VCaP (cell line): ENCODE measurements at regions not wholly inside any gene's neighbourhood (a gene's known extent, or its start where the extent isn't known, plus 50 kb on each side); places are given as distances from the start of the nearest gene placed in this dataset.

ENCODE experiments used
- H3K27ac ChIP-seq: fragments of 450-650 bp; 2 replicates; pipeline ENCODE4 v1.5.1; 2017
- TF ChIP-seq, protein P1 (sequence below): fragments of 450-650 bp; conservative IDR thresholded peaks from 2 replicates; pipeline ENCODE4 v1.5.1; 2017; ENCODE audit warnings: mild to moderate bottlenecking, moderate library complexity

DNA sequence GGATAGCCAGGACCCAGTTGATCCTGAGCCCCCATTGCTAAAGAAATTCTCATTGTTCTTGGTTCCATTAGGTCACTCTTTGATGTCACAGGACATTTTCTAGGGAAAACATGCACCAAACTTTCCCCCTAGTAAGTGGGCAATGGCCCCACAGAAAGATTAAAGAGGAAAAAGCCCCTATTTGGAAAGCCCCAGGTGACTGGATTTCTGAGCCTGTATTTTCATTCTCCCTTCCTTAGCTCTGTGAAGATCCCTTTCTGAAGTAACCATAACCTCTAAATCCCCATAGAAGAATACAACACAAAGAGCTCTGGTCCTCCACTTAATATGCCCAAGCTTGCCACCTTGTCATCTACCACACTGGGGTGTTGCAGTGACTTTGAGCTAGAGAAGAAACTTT, 232.3 kb upstream of the FGGY start:
- TF ChIP-seq, protein P1, sequence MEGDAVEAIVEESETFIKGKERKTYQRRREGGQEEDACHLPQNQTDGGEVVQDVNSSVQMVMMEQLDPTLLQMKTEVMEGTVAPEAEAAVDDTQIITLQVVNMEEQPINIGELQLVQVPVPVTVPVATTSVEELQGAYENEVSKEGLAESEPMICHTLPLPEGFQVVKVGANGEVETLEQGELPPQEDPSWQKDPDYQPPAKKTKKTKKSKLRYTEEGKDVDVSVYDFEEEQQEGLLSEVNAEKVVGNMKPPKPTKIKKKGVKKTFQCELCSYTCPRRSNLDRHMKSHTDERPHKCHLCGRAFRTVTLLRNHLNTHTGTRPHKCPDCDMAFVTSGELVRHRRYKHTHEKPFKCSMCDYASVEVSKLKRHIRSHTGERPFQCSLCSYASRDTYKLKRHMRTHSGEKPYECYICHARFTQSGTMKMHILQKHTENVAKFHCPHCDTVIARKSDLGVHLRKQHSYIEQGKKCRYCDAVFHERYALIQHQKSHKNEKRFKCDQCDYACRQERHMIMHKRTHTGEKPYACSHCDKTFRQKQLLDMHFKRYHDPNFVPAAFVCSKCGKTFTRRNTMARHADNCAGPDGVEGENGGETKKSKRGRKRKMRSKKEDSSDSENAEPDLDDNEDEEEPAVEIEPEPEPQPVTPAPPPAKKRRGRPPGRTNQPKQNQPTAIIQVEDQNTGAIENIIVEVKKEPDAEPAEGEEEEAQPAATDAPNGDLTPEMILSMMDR = no peak

DNA sequence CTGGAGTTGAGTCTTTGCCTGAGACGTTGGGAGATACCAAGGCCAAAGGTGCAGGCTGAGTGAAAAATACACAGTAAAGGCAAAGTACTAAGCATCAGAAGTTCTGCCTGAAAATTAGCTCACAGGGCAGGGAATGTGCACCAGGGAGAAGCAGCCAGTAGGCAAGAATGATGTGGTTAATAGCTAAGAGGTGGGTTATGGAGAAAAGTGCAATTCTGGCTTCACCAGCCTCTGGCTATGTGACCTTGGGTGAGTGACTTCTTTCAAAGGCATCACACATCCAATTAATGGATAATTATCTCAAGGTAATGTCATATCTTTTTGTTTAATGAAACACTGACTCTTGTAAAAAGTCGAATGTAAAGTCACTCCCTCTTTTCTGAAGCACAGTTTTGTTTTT, 230.7 kb upstream of the FGGY start:
- TF ChIP-seq, protein P1 = no peak

More for the DNA sequence above, 232.3 kb upstream of the FGGY start:
- H3K27ac ChIP-seq = no peak overlapping the region

DNA sequence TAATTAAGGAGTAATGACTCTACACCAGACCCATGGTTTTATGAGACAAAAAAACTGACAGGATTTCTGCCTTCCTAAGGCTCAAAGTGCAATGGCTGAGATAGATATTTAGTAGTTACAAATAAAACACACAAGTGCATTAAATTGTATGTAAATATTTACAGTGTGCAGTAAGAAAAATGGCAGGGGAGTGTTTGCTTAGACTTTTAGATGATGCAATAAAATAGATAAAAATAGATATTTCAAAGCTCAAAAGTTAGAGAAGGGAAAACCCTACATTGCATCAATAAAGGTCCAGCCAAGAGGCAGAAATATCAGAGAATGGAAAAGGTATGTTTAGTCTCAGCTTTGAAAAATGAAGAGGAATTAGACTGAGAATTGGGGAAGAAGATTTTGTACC, 226.3 kb upstream of the FGGY start:
- TF ChIP-seq, protein P1 = no peak
- peak overlapping the region; percentile 94 for H3K27ac ChIP-seq

More for the DNA sequence above, 230.7 kb upstream of the FGGY start:
- no peak overlapping the region for H3K27ac ChIP-seq

DNA sequence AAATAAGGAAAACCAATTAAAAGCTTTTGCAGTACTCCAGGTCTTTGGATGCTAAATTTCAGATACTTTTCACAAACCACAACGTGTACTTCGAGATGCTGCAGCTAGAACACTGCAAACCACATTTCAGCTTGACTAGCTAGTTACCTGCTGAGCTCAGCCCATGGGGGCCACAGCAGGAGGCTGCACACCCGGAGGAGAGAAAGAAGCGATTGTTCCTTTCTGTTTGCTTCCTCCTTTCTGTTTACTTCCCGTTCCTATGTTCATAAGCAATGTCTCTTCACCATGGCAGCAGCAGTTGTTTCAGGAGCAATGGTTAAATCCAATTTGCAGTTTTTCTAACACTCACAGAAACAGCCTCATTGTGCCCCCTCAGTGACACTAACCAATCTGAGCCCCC, 225.6 kb upstream of the FGGY start:
- peak overlapping the region; percentile 94 for H3K27ac ChIP-seq
- TF ChIP-seq, protein P1 = no peak

DNA sequence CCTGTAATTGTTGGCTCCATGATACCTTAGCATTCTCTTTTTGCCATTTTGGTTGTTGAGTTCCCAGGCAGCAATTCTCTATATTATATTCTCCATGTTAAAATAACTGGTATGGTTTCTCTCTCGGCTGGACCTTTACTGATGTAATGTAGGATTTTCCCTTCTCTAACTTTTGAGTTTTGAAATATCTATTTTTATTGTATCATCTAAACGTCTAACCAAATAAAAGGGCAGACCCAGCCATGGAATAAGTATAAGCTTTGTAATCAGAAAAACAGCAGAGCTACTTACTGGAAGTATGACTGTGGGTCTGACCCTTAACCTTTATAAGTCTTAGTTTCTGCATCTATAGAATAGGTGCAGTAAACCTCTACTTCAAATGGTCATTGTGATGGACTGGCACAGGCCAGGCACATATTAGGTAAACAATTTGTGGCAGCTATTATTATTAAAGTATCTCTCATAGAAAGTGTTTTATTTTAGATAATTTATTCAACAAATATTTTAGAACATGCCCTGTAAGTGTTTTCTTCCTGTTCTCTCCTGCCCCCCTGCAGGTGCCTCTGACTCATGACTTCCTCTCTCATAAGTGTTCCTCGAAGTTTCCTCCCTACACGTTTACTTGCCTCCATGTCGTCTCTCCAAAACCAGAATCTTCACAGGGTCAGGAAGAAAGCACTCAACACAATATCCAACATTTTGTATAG, 224.9 kb upstream of the FGGY start:
- TF ChIP-seq, protein P1 = no peak

DNA sequence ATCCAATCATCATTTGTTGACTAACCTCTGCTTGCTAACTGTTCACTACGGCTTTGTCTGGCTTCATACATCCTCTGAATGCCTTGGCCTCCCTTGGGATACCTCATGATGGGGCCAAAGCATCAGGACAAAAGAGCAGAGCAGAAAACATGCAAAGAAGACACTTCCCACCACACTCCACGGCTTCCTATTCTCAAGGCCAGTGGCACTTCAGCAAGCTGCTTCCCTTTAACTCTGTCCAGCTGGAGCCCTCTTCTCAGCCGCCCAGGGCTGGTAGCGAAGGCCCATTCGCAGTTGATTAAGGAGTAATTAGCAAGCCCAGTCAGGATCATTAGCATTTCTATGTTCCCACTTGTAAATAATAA, 224.3 kb upstream of the FGGY start:
- TF ChIP-seq, protein P1 = no peak
- H3K27ac ChIP-seq = peak overlapping the region; percentile 94; the same call in 1 of the 2 replicates

More for the DNA sequence above, 224.9 kb upstream of the FGGY start:
- peak overlapping the region; percentile 94 for H3K27ac ChIP-seq

DNA sequence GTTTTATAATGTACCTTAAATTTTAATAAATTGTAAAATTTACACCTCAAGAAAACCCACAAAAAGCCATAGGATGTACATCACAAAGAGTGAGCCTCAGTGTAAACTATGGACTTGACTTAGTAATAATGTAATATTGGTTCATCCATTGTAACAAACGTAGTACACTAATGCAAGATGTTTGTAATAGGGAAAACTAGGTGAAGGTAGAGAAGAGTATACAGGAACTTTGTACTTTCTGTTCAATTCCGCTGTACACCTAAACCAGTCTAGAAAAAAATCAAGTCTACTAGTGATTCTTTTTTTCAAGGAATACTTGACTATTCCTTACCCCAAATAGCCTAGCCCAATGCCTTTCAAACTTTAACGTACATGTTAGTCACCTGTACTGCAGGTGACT, 222.3 kb upstream of the FGGY start:
- TF ChIP-seq, protein P1 = no peak
- H3K27ac ChIP-seq = no peak overlapping the region
